NB4 (cell line): ENCODE measurements at regions not wholly inside any gene's neighbourhood (a gene's known extent, or its start where the extent isn't known, plus 50 kb on each side); places are given as distances from the start of the nearest gene placed in this dataset.

Source experiments
- CTCF ChIP-seq: IDR thresholded peaks from one replicate; pipeline ENCODE4 v1.5.1; 2012; ENCODE audit warnings: low read depth, low read length
- POLR2A ChIP-seq: IDR thresholded peaks from 2 replicates; pipeline ENCODE4 v1.6.1; 2011; ENCODE audit warnings: mild to moderate bottlenecking; ENCODE audit not compliant: insufficient read length; ENCODE audit errors: extremely low read depth

- no peak for TF ChIP-seq CTCF
- no peak for TF ChIP-seq POLR2A
Measured at GRCh38 chr20:22729180-22729579, 144.8 kb upstream of the FOXA2 start.
